LNCAP (cell line): ENCODE measurements at regions not wholly inside any gene's neighbourhood (a gene's known extent, or its start where the extent isn't known, plus 50 kb on each side); places are given as distances from the start of the nearest gene placed in this dataset.

Experiments
- CTCF ChIP-seq: fragments of 450-650 bp; IDR thresholded peaks from 2 replicates; pipeline ENCODE4 v1.5.1; 2017; ENCODE audit warnings: mild to moderate bottlenecking

DNA sequence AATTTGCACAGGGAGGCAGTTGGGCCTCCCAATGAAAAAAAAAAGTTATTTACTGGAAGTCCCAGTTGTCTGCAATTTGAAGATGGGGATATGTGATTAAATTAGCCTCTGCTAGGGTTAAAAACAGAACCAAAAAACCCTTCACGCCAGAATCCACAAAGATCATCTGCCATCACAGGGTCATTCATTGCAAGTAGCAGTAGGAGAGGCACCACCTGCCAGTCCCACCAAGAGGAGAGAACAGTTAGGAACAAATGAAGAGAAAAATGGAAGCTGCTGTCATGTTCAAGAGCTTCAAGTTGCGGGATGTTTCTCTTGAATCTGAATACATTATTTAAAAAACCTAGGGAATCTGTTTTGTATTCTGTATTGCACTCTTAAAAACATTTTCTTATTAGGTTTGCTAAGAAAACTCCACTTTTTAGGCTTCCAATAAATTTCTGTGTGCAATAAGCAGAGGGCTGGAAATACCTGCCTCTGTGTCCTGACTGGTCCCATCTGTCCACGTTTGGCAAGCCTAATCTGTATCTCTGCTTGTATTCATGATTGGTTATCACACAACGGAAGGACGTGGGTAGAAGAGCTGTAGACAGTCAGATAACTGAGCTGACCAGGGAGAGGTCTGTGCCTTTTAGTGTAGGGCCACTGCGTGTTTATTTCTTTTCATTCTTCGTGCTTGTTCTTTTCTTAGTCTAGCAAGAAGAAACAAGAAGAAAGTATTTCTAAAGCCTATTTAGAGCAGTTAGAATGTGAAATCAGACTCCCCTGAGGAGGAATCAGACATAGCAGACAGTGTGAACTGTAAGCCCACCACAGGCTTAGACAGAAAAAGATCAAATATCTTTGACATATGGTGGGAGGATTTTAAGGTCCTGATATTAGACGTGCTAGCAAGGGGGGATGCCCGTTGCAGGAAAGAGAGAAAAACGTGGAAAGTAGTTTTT lies 630.6 kb upstream of the SEMA6A start:
- TF ChIP-seq CTCF = no peak

DNA sequence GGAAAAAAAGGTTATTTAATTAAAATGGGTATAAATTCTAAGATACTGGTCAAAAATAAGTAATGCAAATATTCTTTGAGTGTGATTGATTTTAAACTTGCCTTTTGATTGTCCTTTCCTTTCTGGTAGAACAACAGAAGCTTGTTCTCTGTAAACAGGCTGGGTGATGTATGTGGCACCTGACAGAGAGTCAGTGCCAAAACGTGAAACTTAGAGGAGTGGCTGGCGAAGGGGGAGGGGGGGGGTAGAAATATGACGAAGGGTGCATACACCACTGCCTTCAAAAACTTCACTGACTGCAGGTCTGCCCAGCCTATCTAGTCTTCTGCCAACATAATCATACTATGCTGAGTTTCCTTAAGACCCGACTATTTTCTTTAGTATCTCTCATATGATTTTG lies 629.8 kb upstream of the SEMA6A start:
- no peak for TF ChIP-seq CTCF

GRCh38 chr5:117203584-117203983 lies 629.0 kb upstream of the SEMA6A start:
- no peak for TF ChIP-seq CTCF

DNA sequence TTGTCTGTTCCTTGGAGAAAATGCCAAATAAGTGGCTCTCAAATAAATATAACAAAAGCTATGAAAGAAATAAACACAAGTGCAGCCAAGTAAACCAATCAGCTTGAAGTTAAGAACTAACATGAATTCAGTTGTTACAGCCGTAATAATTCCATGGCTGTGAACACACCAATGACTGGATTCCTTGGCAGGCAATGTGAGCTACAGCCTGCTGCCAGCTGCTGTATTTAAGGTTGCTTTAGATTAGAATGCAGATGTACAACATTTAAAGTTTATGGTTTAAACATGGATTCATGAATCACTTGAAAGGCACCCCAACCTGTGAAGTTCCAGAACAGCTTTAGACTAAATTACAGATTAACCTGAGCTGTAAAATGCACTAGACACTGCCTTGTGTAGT lies 626.4 kb upstream of the SEMA6A start:
- TF ChIP-seq CTCF = no peak

DNA sequence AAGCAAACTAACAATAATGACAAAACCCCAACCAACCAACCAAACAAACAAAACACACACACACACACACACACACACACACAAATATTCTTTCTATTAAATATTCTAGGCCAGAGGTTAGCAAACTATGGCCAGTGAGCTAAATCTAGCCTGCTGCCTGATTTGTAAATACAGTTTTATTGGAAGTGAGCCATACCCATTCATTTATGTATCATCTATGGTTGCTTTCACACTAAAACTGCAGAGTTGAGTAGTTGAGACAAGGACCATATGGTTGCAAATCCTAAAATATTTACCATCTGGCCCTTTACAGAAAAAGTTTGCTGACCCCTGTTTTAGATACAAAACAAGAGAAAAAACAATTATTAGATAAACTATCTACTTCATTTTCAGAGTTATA lies 620.5 kb upstream of the SEMA6A start:
- TF ChIP-seq CTCF = no peak

- no peak for TF ChIP-seq CTCF
Measured at GRCh38 chr5:117191251-117191650, 616.6 kb upstream of the SEMA6A start.

GRCh38 chr5:117189784-117190183 lies 615.2 kb upstream of the SEMA6A start:
- no peak for TF ChIP-seq CTCF
